WERI-Rb-1 (cell line): ENCODE measurements at regions not wholly inside any gene's neighbourhood (a gene's known extent, or its start where the extent isn't known, plus 50 kb on each side); places are given as distances from the start of the nearest gene placed in this dataset.

Experiments
- DNase-seq: peaks from one replicate; pipeline ENCODE4 v3.0.0-alpha.2; 2020
- H3K27ac ChIP-seq: fragments of 250-450 bp; sonication (Bioruptor Pico); 2 replicates; pipeline ENCODE4 v1.5.1; 2020; ENCODE audit warnings: mild to moderate bottlenecking, moderate library complexity
- H3K27me3 ChIP-seq: fragments of 250-450 bp; sonication (Bioruptor Pico); 2 replicates; pipeline ENCODE4 v1.5.1; 2021; ENCODE audit warnings: mild to moderate bottlenecking, low read depth, moderate library complexity; ENCODE audit not compliant: insufficient read depth, severe bottlenecking
- H3K36me3 ChIP-seq: fragments of 250-450 bp; sonication (Bioruptor Pico); 2 replicates; pipeline ENCODE4 v1.5.1; 2020; ENCODE audit warnings: mild to moderate bottlenecking, moderate library complexity
- H3K4me3 ChIP-seq: 2 replicates; pipeline ENCODE4 v1.5.1; 2011; ENCODE audit warnings: low read depth, mild to moderate bottlenecking, control low read depth, low read length
- H3K9me3 ChIP-seq: fragments of 250-450 bp; sonication (Bioruptor Pico); 2 replicates; pipeline ENCODE4 v1.5.1; 2021; ENCODE audit warnings: mild to moderate bottlenecking, moderate library complexity; ENCODE audit not compliant: severe bottlenecking
- CTCF ChIP-seq: IDR thresholded peaks from 2 replicates; pipeline ENCODE4 v1.5.1; 2011; ENCODE audit warnings: low read depth, mild to moderate bottlenecking, control low read depth, inconsistent platforms, low read length

GRCh38 chr13:111584101-111584672 lies 263.7 kb downstream of the TEX29 start:
- Histone ChIP-seq H3K27me3 (peaks cover 100% of the 10 kb centered on the region), H3K36me3 (no peaks in the 10 kb centered on the region), H3K9me3 (peaks cover 8% of the 10 kb centered on the region), H3K4me3 (no peak overlapping the region), H3K27ac (no peak overlapping the region)
- no peak for TF ChIP-seq CTCF
- no peak for DNase-seq

DNA sequence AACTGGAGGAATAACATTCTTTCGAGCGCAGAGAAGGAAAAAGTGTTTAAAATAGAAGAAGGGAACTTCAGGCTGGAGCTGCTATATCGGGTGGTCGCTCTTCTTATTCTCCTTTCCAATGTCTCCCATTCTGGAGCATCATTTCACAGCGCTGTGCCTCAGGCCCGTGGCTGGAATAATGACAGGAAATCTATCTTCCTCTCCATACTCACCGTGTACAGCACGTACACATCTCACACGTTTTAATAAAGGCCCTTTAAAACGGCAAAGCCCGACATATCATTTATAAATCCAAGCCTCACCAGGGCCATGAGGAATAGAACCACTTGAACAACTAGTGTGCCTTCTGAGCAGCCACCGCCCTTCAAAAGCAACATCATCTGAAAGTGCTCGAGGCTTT lies 264.4 kb downstream of the TEX29 start:
- peaks cover 100% of the 10 kb centered on the region for H3K27me3 ChIP-seq
- H3K9me3 ChIP-seq = peaks cover 4% of the 10 kb centered on the region

GRCh38 chr13:111586291-111586690 lies 265.8 kb downstream of the TEX29 start:
- TF ChIP-seq CTCF = no peak
- no peak overlapping the region for H3K4me3 ChIP-seq
- DNase-seq = no peak
- no peak overlapping the region for H3K27ac ChIP-seq
- H3K27me3 ChIP-seq = peaks cover 100% of the 10 kb centered on the region
- no peaks in the 10 kb centered on the region for H3K36me3 ChIP-seq
- peaks cover 11% of the 10 kb centered on the region for H3K9me3 ChIP-seq

More for the DNA sequence above, 264.4 kb downstream of the TEX29 start:
- Histone ChIP-seq H3K27ac (no peak overlapping the region), H3K4me3 (no peak overlapping the region), H3K36me3 (no peaks in the 10 kb centered on the region)
- no peak for TF ChIP-seq CTCF
- DNase-seq = no peak

DNA sequence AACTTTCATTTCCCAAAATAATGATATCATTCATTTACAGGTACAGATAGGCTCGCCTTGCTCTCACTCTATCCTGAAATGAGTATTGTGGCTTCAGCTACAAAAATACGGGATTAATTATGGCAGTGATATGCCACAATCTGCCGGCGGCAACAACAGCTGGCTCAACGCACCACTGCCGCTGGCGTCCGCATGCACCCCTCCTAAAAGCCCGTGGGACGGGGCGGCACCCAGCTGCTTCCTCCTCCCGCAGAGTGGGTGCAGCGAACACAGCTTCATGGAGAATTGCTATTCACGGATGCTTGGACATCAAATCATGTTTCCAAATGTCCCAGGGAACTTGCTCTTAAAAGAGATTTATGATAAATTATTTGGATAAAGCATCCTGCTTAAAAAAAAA lies 266.8 kb downstream of the TEX29 start:
- peaks cover 92% of the 10 kb centered on the region for H3K27me3 ChIP-seq
- no peak for TF ChIP-seq CTCF
- DNase-seq = no peak
- H3K27ac ChIP-seq = no peak overlapping the region
- H3K36me3 ChIP-seq = no peaks in the 10 kb centered on the region
- H3K4me3 ChIP-seq = no peak overlapping the region
- H3K9me3 ChIP-seq = peaks cover 12% of the 10 kb centered on the region

GRCh38 chr13:111589321-111589720 lies 268.9 kb downstream of the TEX29 start:
- H3K36me3 ChIP-seq = no peaks in the 10 kb centered on the region
- H3K4me3 ChIP-seq = no peak overlapping the region
- TF ChIP-seq CTCF = no peak
- no peak overlapping the region for H3K27ac ChIP-seq
- peaks cover 86% of the 10 kb centered on the region for H3K27me3 ChIP-seq
- peaks cover 16% of the 10 kb centered on the region for H3K9me3 ChIP-seq
- DNase-seq = no peak

- no peak for DNase-seq
Observed at GRCh38 chr13:111589992-111590391, 269.6 kb downstream of the TEX29 start.

More at GRCh38 chr13:111589992-111590391, 269.6 kb downstream of the TEX29 start:
- Histone ChIP-seq H3K4me3 (no peak overlapping the region), H3K27me3 (peaks cover 86% of the 10 kb centered on the region), H3K36me3 (no peaks in the 10 kb centered on the region), H3K27ac (no peak overlapping the region), H3K9me3 (peaks cover 16% of the 10 kb centered on the region)
- TF ChIP-seq CTCF = no peak
